Parathyroid adenoma (tissue), 2 donors: ENCODE measurements at regions not wholly inside any gene's neighbourhood (a gene's known extent, or its start where the extent isn't known, plus 50 kb on each side); places are given as distances from the start of the nearest gene placed in this dataset.

Source experiments
- H2AFZ ChIP-seq: fragments of 300-600 bp; sonication (generic); one replicate; pipeline ENCODE4 v1.7.0; 2017; ENCODE audit warnings: antibody characterized with exemption, mild to moderate bottlenecking
- H3K27ac ChIP-seq: fragments of 300-600 bp; sonication (generic); one replicate; pipeline ENCODE4 v1.7.0; 2017
- H3K27me3 ChIP-seq: fragments of 300-600 bp; sonication (generic); one replicate; pipeline ENCODE4 v1.7.0; 2017; ENCODE audit warnings: low read length; ENCODE audit not compliant: control insufficient read depth, insufficient read depth
- H3K36me3 ChIP-seq: fragments of 300-600 bp; sonication (generic); one replicate; pipeline ENCODE4 v1.7.0; 2017; ENCODE audit warnings: low read length; ENCODE audit not compliant: control insufficient read depth, insufficient read depth
- H3K4me1 ChIP-seq: fragments of 300-600 bp; sonication (generic); one replicate; pipeline ENCODE4 v1.7.0; 2017; ENCODE audit warnings: control low read depth
- H3K4me2 ChIP-seq: fragments of 300-600 bp; sonication (generic); one replicate; pipeline ENCODE4 v1.7.0; 2017; ENCODE audit warnings: low read length
- H3K4me3 ChIP-seq: fragments of 300-600 bp; sonication (generic); one replicate; pipeline ENCODE4 v1.7.0; 2017; ENCODE audit warnings: low read depth, low read length
- H3K79me2 ChIP-seq: fragments of 300-600 bp; sonication (generic); one replicate; pipeline ENCODE4 v1.7.0; 2017; ENCODE audit warnings: control low read depth
- H3K9ac ChIP-seq: fragments of 300-600 bp; sonication (generic); one replicate; pipeline ENCODE4 v1.7.0; 2017; ENCODE audit warnings: mild to moderate bottlenecking
- H3K9me3 ChIP-seq: fragments of 300-600 bp; sonication (generic); one replicate; pipeline ENCODE4 v1.7.0; 2017; ENCODE audit warnings: low read length; ENCODE audit not compliant: control insufficient read depth
- TF ChIP-seq, protein P1 (sequence below): fragments of 300-600 bp; sonication (generic); IDR thresholded peaks from one replicate; pipeline ENCODE4 v1.7.0; 2017; ENCODE audit warnings: antibody characterized with exemption, mild to moderate bottlenecking
- donor health status: primary hyperparathyroidism.

GRCh38 chr13:44275381-44275780, 98.2 kb upstream of the SERP2 start:
- TF ChIP-seq, protein P1, sequence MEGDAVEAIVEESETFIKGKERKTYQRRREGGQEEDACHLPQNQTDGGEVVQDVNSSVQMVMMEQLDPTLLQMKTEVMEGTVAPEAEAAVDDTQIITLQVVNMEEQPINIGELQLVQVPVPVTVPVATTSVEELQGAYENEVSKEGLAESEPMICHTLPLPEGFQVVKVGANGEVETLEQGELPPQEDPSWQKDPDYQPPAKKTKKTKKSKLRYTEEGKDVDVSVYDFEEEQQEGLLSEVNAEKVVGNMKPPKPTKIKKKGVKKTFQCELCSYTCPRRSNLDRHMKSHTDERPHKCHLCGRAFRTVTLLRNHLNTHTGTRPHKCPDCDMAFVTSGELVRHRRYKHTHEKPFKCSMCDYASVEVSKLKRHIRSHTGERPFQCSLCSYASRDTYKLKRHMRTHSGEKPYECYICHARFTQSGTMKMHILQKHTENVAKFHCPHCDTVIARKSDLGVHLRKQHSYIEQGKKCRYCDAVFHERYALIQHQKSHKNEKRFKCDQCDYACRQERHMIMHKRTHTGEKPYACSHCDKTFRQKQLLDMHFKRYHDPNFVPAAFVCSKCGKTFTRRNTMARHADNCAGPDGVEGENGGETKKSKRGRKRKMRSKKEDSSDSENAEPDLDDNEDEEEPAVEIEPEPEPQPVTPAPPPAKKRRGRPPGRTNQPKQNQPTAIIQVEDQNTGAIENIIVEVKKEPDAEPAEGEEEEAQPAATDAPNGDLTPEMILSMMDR: no peak
- H3K4me2 ChIP-seq: no peak overlapping the region
- H3K27me3 ChIP-seq: no peaks in the 10 kb centered on the region
- no peak overlapping the region for H2AFZ ChIP-seq
- H3K4me1 ChIP-seq: no peaks in the 10 kb centered on the region
- H3K27ac ChIP-seq: no peak overlapping the region
- H3K36me3 ChIP-seq: no peaks in the 10 kb centered on the region
- no peak overlapping the region for H3K9ac ChIP-seq
- H3K4me3 ChIP-seq: no peak overlapping the region
- H3K9me3 ChIP-seq: no peaks in the 10 kb centered on the region
- H3K79me2 ChIP-seq: no peaks in the 10 kb centered on the region

GRCh38 chr13:44276061-44276460, 97.6 kb upstream of the SERP2 start:
- Histone ChIP-seq H3K4me3 (no peak overlapping the region), H2AFZ (no peak overlapping the region), H3K36me3 (no peaks in the 10 kb centered on the region), H3K79me2 (no peaks in the 10 kb centered on the region), H3K4me2 (no peak overlapping the region), H3K27ac (no peak overlapping the region), H3K9ac (no peak overlapping the region), H3K4me1 (no peaks in the 10 kb centered on the region), H3K9me3 (no peaks in the 10 kb centered on the region), H3K27me3 (no peaks in the 10 kb centered on the region)
- TF ChIP-seq, protein P1: no peak

DNA sequence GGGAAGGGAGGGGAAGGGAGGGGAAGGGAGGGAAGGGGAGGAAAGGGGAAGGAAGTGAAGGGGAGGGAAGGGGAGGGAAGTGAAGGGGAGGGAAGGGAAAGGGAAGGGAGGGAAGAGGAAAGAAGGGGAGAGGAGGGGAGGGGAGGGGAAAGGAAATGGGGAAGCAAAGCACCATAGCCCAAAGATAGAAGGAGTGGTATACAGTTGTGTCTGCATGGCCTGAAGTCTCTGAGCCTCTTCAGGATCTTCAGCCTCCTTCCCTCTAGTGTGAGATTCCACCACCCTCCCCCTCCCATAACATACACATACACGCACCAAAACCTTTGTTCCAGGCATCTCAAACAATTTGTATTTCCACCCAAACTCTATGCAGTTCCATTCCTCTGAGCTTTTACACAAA, 96.2 kb upstream of the SERP2 start:
- no peaks in the 10 kb centered on the region for H3K27me3 ChIP-seq

GRCh38 chr13:44278166-44278565, 95.5 kb upstream of the SERP2 start:
- no peaks in the 10 kb centered on the region for H3K79me2 ChIP-seq
- no peaks in the 10 kb centered on the region for H3K9me3 ChIP-seq
- TF ChIP-seq, protein P1: no peak
- no peaks in the 10 kb centered on the region for H3K36me3 ChIP-seq
- no peak overlapping the region for H3K4me3 ChIP-seq
- no peaks in the 10 kb centered on the region for H3K4me1 ChIP-seq
- no peak overlapping the region for H3K4me2 ChIP-seq
- H3K9ac ChIP-seq: no peak overlapping the region
- H2AFZ ChIP-seq: no peak overlapping the region
- no peaks in the 10 kb centered on the region for H3K27me3 ChIP-seq
- peak overlapping the region; percentile 19 for H3K27ac ChIP-seq

More for the DNA sequence above, 96.2 kb upstream of the SERP2 start:
- Histone ChIP-seq H3K9me3 (no peaks in the 10 kb centered on the region), H2AFZ (no peak overlapping the region), H3K4me3 (no peak overlapping the region), H3K79me2 (no peaks in the 10 kb centered on the region), H3K4me1 (no peaks in the 10 kb centered on the region), H3K4me2 (no peak overlapping the region), H3K27ac (no peak overlapping the region), H3K36me3 (no peaks in the 10 kb centered on the region), H3K9ac (no peak overlapping the region)
- TF ChIP-seq, protein P1: no peak

DNA sequence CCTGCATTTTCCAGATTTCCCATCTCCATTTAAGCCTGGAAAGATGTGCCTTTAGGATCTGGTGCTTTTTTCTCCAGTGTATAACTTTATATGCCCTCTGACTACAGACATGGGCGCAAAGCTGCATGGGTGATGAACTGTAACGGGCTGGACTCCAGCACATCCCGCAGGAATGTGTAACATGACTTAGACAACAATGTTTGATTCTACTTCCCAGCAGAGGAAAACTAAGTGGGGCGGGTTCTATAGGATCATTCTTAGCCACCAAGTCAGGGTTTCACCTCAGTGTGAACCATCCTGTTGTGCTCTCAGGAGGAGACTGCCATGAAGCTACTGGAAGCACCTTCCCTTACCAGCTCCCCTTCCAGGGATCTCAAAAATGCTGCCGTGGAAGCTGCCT, 93.2 kb upstream of the SERP2 start:
- Histone ChIP-seq H3K4me3 (no peak overlapping the region), H3K9me3 (no peaks in the 10 kb centered on the region), H3K27ac (no peak overlapping the region), H3K27me3 (no peaks in the 10 kb centered on the region), H3K36me3 (no peaks in the 10 kb centered on the region), H3K9ac (no peak overlapping the region), H3K4me2 (no peak overlapping the region), H2AFZ (no peak overlapping the region), H3K4me1 (no peaks in the 10 kb centered on the region), H3K79me2 (no peaks in the 10 kb centered on the region)
- TF ChIP-seq, protein P1: no peak
